Vagina (tissue), 2 donors: ENCODE measurements at regions not wholly inside any gene's neighbourhood (a gene's known extent, or its start where the extent isn't known, plus 50 kb on each side); places are given as distances from the start of the nearest gene placed in this dataset.

Source experiments
- POLR2A ChIP-seq, 2 donors: fragments of 450-650 bp; IDR thresholded peaks; one replicate each; pipeline ENCODE4 v1.6.1; 2017; ENCODE audit warnings: antibody characterized with exemption in 2 of 2, mild to moderate bottlenecking in 2 of 2, moderate library complexity in 2 of 2
- POLR2AphosphoS5 ChIP-seq, 2 donors: sonication (generic); formaldehyde crosslinking; IDR thresholded peaks; one replicate each; pipeline ENCODE4 v1.9.0; 2017; ENCODE audit warnings: antibody characterized with exemption in 2 of 2, mild to moderate bottlenecking in 2 of 2, low read depth in 1 of 2; ENCODE audit not compliant: insufficient read depth in 1 of 2
- TF ChIP-seq, protein P1 (sequence below), 3 experiments: fragments of 450-650 bp in 2 of 3; fragments of 200-600 bp in 1 of 3; sonication (generic) in 1 of 3; IDR thresholded peaks; one replicate each; pipeline ENCODE4 v1.5.1; 2017 to 2019; ENCODE audit warnings: antibody characterized with exemption in 3 of 3, mild to moderate bottlenecking in 2 of 3, moderate library complexity in 2 of 3

DNA sequence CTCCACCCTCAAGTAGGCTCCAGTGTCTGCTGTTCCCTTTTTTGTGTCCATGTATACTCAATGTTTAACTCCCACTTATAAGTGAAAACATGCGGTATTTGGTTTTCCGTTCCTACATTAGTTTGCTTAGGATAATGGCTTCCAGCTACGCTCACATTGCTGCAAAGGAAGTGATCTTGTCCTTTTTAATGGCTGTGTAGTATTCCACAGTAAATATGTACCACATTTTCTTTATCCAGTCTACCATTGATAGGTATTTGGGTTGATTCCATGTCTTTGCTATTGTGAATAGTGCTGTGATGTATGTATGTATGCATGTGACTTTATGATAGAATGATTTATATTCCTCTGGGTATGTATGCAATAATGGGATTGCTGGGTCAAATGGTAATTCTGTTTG is 144.6 kb downstream of the BRD1 start:
- no peak for TF ChIP-seq POLR2A (IDR thresholded peaks at IDR 0.05)
- TF ChIP-seq, protein P1, sequence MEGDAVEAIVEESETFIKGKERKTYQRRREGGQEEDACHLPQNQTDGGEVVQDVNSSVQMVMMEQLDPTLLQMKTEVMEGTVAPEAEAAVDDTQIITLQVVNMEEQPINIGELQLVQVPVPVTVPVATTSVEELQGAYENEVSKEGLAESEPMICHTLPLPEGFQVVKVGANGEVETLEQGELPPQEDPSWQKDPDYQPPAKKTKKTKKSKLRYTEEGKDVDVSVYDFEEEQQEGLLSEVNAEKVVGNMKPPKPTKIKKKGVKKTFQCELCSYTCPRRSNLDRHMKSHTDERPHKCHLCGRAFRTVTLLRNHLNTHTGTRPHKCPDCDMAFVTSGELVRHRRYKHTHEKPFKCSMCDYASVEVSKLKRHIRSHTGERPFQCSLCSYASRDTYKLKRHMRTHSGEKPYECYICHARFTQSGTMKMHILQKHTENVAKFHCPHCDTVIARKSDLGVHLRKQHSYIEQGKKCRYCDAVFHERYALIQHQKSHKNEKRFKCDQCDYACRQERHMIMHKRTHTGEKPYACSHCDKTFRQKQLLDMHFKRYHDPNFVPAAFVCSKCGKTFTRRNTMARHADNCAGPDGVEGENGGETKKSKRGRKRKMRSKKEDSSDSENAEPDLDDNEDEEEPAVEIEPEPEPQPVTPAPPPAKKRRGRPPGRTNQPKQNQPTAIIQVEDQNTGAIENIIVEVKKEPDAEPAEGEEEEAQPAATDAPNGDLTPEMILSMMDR (IDR thresholded peaks at IDR 0.05), result no peak
- no peak for TF ChIP-seq POLR2AphosphoS5 (IDR thresholded peaks at IDR 0.05; ENCODE audit: insufficient read depth in 1 of 2, low read depth in 1 of 2)
